GM19025 (cell line): ENCODE measurements at regions not wholly inside any gene's neighbourhood (a gene's known extent, or its start where the extent isn't known, plus 50 kb on each side); places are given as distances from the start of the nearest gene placed in this dataset.

ENCODE experiments used
- ATAC-seq: cut with Tn5 transposase; IDR thresholded peaks from one replicate; pipeline ENCODE4 v1.9.1; 2021; ENCODE audit warnings: mild to moderate bottlenecking, low read depth, moderate library complexity; ENCODE audit not compliant: unreplicated experiment

- no peak for ATAC-seq
Observed at GRCh38 chr15:69505956-69506556, 53.4 kb downstream of the RPLP1 start.

- ATAC-seq, result no peak
Observed at GRCh38 chr15:69508659-69509058, 56.0 kb downstream of the RPLP1 start.

DNA sequence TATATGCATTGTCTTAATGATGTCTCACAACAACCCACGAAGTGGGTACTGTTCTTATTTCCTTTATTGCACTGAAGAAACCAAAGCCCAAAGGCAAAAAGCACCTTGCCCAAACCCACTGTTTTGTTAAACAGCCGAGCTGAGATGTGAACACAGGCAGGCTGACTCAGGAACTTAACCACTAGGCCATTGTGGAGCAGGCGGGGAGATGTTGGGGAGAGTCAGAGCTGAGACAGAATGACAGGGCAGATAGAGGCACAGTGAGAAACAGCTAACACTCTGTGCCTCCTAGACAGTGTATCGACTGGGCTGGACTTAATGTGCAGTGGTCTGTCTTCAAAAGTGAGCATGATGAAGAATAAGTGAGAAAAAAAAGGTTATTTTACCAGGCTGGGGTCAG, 56.5 kb downstream of the RPLP1 start:
- no peak for ATAC-seq

DNA sequence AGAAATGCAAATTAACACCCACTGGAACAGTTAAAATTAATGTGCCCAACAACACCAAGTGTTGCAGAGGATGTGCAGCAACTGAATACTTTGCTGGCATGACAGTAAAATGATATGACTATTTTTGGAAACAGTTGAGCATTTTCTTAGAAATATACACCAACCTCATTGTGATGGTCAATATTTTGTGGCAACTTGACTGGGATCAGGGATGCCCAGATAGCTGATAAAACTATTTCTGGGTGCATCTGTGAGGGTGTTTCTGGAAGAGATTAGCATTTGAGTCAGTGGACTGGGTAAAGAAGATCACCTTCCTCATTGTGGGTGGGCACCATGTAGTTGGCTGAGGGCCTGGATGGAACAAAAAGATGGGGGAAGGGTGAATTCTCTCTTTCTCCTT, 57.9 kb downstream of the RPLP1 start:
- no peak for ATAC-seq

DNA sequence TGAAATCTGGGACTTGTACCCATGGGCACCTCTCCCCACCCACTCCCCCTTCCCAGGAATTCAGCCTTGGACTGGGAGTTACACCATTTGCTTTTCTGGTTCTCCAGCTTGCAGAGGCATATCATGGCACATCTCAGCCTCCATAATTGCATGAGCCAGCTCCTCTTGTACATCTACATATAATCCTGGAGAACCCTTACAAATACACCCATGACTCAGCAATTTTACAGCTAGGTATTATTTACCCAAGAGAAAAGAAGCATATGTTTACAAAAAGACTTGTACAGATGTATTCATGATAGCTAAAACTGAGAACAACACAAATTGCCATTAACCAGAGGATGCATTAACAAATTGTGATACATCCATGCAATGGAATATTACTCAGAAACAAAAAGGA, 58.4 kb downstream of the RPLP1 start:
- no peak for ATAC-seq

- ATAC-seq, result no peak
Observed at GRCh38 chr15:69511716-69512340, 59.2 kb downstream of the RPLP1 start.

- no peak for ATAC-seq
Observed at GRCh38 chr15:69513450-69513960, 60.9 kb downstream of the RPLP1 start.

DNA sequence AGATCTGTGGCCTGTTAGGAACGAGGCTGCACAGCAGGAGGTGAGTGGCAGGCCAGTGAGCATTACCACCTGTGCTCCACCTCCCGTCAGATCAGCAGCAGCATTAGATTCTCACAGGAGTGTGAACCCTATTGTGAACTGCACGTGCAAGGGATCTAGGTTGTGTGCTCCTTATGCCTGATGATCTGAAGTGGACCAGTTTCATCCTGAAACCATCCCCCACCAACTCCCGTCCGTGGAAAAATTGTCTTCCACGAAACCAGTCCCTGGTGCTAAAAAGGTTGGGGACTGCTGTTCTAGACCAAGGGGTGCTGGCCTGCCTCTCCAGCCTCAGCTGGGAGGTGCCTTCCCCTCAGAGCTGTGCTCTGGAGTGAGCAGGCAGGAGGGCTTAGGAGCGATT, 61.4 kb downstream of the RPLP1 start:
- no peak for ATAC-seq

- ATAC-seq, result no peak
Observed at GRCh38 chr15:69515508-69515907, 62.9 kb downstream of the RPLP1 start.

DNA sequence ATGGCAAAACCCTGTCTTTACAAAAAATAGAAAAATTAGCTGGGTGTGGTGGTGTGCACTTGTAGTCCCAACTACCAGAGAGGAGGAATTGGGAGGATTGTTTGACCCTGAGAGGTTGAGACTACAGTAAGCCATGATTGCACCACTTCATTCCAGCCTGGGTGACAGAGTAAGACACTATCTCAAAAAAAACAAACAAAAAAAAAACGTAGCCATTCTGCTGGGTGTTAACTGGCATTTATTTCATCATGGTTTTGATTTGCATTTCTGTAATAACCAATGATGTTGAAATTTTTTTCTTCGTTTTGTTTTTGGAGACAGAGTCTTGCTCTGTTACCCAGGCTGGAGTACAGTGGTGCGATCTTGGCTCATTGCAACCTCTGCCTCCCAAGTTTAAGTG, 63.3 kb downstream of the RPLP1 start:
- ATAC-seq, result no peak

DNA sequence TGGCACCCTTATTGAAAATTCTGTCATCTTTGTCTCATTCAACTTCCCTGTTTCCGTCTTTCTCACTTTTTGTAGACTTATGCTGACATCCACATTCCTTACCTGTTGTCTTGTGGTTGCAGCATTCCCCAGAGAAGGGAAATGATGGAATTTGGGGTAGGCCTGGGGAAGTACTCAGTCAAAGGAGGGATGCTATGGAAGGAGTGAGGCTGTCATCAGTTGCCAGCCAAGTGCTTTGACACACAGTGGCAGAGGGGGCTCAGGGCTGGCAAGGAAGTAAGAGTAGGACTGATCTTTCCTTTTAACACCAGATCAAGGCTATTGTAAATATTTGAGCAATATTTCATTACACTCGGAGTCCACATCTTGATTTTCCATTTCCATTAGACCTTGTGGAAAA, 64.4 kb downstream of the RPLP1 start:
- no peak for ATAC-seq

GRCh38 chr15:69518806-69519205, 66.2 kb downstream of the RPLP1 start:
- no peak for ATAC-seq

DNA sequence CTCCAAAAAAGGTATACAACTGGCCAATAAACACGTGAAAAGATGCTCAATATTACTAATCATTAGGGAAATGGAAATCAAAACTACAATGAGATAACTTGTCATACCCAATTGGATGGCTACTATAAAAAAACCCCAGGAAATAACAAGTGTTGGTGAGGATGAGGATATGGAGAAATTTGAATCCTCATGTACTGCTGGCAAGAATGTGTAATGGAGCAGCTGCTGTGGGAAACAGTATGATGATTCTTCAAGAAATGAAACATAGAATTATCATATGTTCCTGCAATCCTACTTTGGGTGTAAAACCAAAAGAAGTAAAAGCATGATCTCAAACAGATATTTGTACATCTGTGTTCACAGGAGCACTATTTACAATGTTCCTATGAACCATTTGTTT, 67.4 kb downstream of the RPLP1 start:
- ATAC-seq, result no peak

DNA sequence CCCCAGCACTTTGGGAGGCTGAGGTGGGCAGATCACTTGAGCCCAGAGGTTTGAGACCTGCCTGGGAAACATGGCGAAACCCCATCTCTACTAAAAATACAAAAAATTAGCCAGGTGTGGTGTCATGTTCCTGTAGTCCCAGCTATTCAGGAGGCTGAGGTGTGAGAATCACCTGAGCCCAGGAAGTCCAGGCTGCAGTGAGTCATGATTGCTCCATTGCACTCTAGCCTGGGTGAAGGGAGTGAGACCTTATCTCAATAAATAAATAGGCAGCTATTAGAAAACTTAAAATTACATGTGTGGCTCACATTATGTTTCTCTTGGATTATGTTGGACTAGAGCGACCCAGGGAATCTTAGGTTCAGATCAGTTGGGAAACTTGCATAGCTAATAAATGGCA, 69.7 kb downstream of the RPLP1 start:
- no peak for ATAC-seq

- no peak for ATAC-seq
Observed at GRCh38 chr15:69523010-69524001, 70.7 kb downstream of the RPLP1 start.

GRCh38 chr15:69524296-69524695, 71.7 kb downstream of the RPLP1 start:
- no peak for ATAC-seq

DNA sequence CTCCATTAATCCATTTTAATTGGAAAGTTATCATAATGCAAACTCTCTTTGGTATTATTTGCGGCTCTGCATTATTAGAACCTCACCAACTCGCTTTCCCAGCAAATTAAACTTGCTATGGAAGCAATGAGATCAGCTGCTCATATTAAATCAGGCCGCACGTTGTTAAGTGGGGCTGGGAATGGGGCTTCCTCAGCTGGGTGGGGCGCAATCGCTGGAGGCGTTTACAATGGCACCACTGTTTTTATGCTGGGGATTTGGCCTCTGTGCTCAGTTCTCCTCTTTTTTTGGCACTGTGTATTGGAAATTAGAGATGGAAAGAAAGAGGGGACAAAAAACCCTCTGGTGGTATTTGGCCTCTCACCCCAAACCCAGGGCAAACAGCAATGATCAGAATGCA, 72.2 kb downstream of the RPLP1 start:
- no peak for ATAC-seq

GRCh38 chr15:69525543-69525942, 72.9 kb downstream of the RPLP1 start:
- ATAC-seq, result no peak

GRCh38 chr15:69526081-69527061, 73.8 kb downstream of the RPLP1 start:
- ATAC-seq, result no peak

DNA sequence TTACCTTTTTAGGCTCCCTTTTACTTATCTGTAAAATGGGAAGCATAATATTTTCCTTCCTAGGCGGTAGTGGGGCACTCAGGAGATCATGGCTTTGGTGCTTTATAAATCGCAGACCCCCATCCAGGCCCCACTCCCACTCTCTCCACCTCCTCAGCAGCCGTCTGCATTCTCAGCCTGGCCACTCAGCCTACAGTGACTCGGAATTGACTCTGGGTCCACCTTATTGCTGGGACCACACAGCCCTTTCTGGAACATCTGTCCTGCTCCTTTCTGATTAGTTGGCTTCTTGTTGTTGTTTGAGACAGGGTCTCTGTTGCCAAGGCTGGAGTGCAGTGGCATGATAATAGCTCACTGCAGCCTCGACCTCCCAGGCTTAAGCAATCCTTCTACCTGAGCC, 76.5 kb downstream of the RPLP1 start:
- ATAC-seq, result no peak
